WERI-Rb-1 (cell line): ENCODE measurements at regions not wholly inside any gene's neighbourhood (a gene's known extent, or its start where the extent isn't known, plus 50 kb on each side); places are given as distances from the start of the nearest gene placed in this dataset.

Experiments
- DNase-seq: peaks from one replicate; pipeline ENCODE4 v3.0.0-alpha.2; 2020
- H3K27ac ChIP-seq: fragments of 250-450 bp; sonication (Bioruptor Pico); 2 replicates; pipeline ENCODE4 v1.5.1; 2020; ENCODE audit warnings: mild to moderate bottlenecking, moderate library complexity
- H3K27me3 ChIP-seq: fragments of 250-450 bp; sonication (Bioruptor Pico); 2 replicates; pipeline ENCODE4 v1.5.1; 2021; ENCODE audit warnings: mild to moderate bottlenecking, low read depth, moderate library complexity; ENCODE audit not compliant: insufficient read depth, severe bottlenecking
- H3K36me3 ChIP-seq: fragments of 250-450 bp; sonication (Bioruptor Pico); 2 replicates; pipeline ENCODE4 v1.5.1; 2020; ENCODE audit warnings: mild to moderate bottlenecking, moderate library complexity
- H3K4me3 ChIP-seq: 2 replicates; pipeline ENCODE4 v1.5.1; 2011; ENCODE audit warnings: low read depth, mild to moderate bottlenecking, control low read depth, low read length
- H3K9me3 ChIP-seq: fragments of 250-450 bp; sonication (Bioruptor Pico); 2 replicates; pipeline ENCODE4 v1.5.1; 2021; ENCODE audit warnings: mild to moderate bottlenecking, moderate library complexity; ENCODE audit not compliant: severe bottlenecking
- TF ChIP-seq, protein P1 (sequence below): IDR thresholded peaks from 2 replicates; pipeline ENCODE4 v1.5.1; 2011; ENCODE audit warnings: low read depth, mild to moderate bottlenecking, control low read depth, inconsistent platforms, low read length

DNA sequence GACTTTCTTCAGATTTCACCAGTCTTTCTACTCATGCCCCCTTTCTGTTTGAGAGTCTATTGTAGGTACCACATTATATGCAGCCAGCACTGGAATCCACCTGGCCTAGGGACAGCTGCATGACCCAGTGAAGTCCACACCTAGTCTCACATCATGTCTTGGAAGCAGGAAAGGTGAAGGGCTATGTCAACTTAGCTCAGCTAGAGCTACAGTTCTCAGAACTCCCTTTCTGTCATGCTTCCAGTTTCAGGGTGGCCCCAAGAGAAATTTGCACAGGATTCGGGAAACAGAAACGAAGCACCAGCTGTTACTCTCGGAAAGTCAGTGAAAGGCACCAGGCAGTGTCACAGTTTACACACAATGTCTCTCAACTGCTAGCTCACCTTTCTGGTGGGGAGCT, 51.6 kb upstream of the NLRP1 start:
- H3K4me3 ChIP-seq = no peak overlapping the region
- no peaks in the 10 kb centered on the region for H3K36me3 ChIP-seq
- no peak overlapping the region for H3K27ac ChIP-seq
- TF ChIP-seq, protein P1, sequence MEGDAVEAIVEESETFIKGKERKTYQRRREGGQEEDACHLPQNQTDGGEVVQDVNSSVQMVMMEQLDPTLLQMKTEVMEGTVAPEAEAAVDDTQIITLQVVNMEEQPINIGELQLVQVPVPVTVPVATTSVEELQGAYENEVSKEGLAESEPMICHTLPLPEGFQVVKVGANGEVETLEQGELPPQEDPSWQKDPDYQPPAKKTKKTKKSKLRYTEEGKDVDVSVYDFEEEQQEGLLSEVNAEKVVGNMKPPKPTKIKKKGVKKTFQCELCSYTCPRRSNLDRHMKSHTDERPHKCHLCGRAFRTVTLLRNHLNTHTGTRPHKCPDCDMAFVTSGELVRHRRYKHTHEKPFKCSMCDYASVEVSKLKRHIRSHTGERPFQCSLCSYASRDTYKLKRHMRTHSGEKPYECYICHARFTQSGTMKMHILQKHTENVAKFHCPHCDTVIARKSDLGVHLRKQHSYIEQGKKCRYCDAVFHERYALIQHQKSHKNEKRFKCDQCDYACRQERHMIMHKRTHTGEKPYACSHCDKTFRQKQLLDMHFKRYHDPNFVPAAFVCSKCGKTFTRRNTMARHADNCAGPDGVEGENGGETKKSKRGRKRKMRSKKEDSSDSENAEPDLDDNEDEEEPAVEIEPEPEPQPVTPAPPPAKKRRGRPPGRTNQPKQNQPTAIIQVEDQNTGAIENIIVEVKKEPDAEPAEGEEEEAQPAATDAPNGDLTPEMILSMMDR = no peak
- no peaks in the 10 kb centered on the region for H3K9me3 ChIP-seq
- no peaks in the 10 kb centered on the region for H3K27me3 ChIP-seq
- DNase-seq = no peak

DNA sequence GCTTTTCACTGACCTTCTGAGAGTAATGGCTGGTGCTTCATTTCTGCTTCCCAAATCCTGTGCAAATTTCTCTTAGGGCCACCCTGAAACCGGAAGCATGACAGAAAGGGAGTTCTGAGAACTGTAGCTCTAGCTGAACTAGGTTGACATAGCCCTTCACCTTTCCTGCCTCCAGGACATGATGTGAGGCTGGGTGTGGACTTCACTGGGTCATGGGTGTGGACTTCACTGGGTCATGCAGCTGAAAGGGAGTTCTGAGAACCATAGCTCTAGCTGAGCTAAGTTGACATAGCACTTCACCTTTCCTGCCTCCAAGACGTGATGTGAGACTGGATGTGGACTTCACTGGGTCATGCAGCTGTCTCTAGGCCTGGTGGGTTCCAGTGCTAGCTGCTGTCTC, 54.3 kb upstream of the NLRP1 start:
- TF ChIP-seq, protein P1 = no peak
- no peak overlapping the region for H3K27ac ChIP-seq
- no peaks in the 10 kb centered on the region for H3K9me3 ChIP-seq
- no peaks in the 10 kb centered on the region for H3K27me3 ChIP-seq
- no peaks in the 10 kb centered on the region for H3K36me3 ChIP-seq
- H3K4me3 ChIP-seq = no peak overlapping the region
- no peak for DNase-seq

DNA sequence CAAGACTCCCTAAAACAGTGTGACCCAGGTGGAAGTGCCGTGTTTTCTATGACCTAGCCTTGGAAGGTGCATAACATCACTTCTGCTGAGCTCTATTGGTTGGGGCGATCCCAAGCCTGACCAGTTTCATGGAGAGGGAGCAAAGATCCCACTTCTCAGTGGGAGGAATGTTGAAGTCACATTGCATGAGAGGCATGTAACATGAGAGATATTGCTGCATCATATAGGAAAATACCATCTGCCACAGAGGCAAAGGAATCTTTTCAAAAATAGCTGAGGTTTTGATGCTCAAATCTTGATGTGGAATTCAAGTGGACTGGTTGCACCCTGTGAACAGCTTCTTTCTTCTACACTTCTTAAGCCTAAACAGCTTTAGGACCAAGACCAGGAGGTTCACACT, 56.4 kb upstream of the NLRP1 start:
- H3K4me3 ChIP-seq = no peak overlapping the region
- no peaks in the 10 kb centered on the region for H3K36me3 ChIP-seq
- TF ChIP-seq, protein P1 = no peak
- H3K27me3 ChIP-seq = no peaks in the 10 kb centered on the region
- DNase-seq = no peak
- H3K9me3 ChIP-seq = no peaks in the 10 kb centered on the region
- H3K27ac ChIP-seq = no peak overlapping the region

DNA sequence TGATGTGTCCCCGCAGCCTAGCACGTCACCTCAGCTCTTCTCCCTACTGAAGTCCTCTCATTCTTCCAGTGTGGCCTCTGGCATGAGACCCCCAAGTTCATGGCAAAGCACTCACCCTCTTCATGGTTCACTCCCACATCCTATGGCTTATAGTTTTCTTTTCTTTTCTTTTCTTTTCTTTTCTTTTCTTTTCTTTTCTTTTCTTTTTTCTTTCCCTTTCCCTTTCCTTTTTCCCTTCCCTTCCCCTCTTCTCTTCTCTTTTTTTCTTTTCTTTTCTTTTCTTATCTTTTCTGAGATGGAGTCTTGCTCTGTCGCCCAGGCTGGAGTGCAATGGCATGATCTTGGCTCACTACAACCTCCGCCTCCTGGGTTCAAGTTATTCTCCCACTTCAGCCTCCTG, 58.4 kb upstream of the NLRP1 start:
- Histone ChIP-seq H3K27ac (no peak overlapping the region), H3K36me3 (no peaks in the 10 kb centered on the region), H3K4me3 (no peak overlapping the region), H3K9me3 (no peaks in the 10 kb centered on the region), H3K27me3 (no peaks in the 10 kb centered on the region)
- no peak for DNase-seq
- TF ChIP-seq, protein P1 = no peak

DNA sequence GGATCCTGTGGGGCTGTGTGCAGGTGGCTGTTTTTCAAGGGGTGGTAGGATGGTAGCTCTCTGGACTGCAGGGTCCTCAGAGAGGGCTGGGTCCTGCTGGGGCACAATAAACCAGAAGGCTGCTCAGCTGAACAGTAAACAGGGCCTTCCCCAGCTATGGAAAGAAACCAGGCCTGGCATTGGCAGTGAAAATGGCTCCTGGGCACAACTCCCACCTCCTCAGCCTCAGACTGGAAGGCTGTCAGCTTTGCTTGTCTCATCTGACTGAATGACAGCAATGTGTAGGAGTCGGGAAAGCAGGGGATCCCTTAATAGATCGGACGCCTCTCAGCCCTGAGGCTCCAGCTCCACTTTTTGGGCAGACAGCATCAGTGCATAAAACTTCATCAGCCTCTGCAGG, 59.8 kb upstream of the NLRP1 start:
- DNase-seq = no peak
- H3K27me3 ChIP-seq = no peaks in the 10 kb centered on the region
- H3K4me3 ChIP-seq = no peak overlapping the region
- H3K36me3 ChIP-seq = no peaks in the 10 kb centered on the region
- TF ChIP-seq, protein P1 = no peak
- H3K9me3 ChIP-seq = no peaks in the 10 kb centered on the region
- no peak overlapping the region for H3K27ac ChIP-seq

DNA sequence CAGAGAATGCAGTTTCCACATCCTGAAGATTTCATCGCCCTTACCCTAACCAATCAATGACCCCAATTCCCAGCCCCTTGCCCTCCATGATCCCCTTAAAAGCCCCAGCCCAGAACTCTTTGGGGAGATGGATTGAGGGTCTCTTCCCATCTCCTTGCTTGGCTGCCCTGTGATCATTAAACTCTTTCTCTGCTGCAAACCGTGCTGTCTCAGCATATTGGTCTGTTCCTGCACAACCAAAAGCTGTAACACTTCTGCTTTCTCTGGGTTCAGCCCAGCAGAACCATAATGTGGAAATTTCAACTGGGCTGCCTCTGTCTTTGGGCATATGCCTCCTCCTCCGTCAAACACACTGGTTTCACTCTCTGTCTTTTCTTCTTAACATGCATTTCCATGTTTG, 67.0 kb upstream of the NLRP1 start:
- TF ChIP-seq, protein P1 = no peak

More for the DNA sequence above, 67.0 kb upstream of the NLRP1 start:
- no peak for DNase-seq
- no peak overlapping the region for H3K4me3 ChIP-seq
- peaks cover 16% of the 10 kb centered on the region for H3K9me3 ChIP-seq
- H3K27ac ChIP-seq = no peak overlapping the region
- no peaks in the 10 kb centered on the region for H3K36me3 ChIP-seq
- H3K27me3 ChIP-seq = no peaks in the 10 kb centered on the region
